ENCODE measurements at regions not wholly inside any gene's neighbourhood (a gene's known extent, or its start where the extent isn't known, plus 50 kb on each side); places are given as distances from the start of the nearest gene placed in this dataset.

GRCh38 chr3:176286476-176287085, 910.7 kb downstream of the TBL1XR1 start:
- no peak overlapping the region for H3K4me3 ChIP-seq (ENCODE audit: control insufficient read depth, low read depth, low read length)
- TF ChIP-seq CTCF (IDR thresholded peaks at IDR 0.05; ENCODE audit: control insufficient read depth, insufficient read depth, low read depth, low read length, missing control alignments) = no peak
- DNase-seq (ENCODE audit: low read depth) = no peak

GRCh38 chr3:176275538-176275937, 921.7 kb downstream of the TBL1XR1 start:
- no peak for DNase-seq (ENCODE audit: low read depth)
- TF ChIP-seq CTCF (IDR thresholded peaks at IDR 0.05; ENCODE audit: control insufficient read depth, insufficient read depth, low read depth, low read length, missing control alignments) = no peak
- no peak overlapping the region for H3K4me3 ChIP-seq (ENCODE audit: control insufficient read depth, low read depth, low read length)

GRCh38 chr3:176275113-176275512, 922.2 kb downstream of the TBL1XR1 start:
- no peak for DNase-seq (ENCODE audit: low read depth)
- H3K4me3 ChIP-seq (ENCODE audit: control insufficient read depth, low read depth, low read length) = no peak overlapping the region
- no peak for TF ChIP-seq CTCF (IDR thresholded peaks at IDR 0.05; ENCODE audit: control insufficient read depth, insufficient read depth, low read depth, low read length, missing control alignments)

DNA sequence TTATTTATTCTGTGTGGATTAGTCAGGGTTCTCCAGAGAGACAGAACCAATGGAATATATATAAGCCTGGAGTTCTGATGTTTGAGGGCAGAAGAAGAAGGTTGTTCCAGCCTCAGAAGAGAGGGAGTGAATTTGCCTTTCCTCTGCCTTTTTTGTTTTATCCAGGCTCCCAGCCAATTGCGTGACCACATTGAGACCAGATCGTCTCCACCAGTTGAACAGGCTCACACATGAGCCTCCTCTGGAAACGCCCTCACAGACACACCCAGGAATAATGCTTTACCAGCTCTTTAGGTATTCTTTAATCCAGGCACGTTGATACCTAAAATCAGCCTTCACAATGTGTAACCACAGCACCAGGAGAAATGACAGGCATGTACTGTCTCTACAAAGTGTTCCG, 923.1 kb downstream of the TBL1XR1 start:
- H3K4me3 ChIP-seq (ENCODE audit: control insufficient read depth, low read depth, low read length) = no peak overlapping the region
- no peak for DNase-seq (ENCODE audit: low read depth)
- no peak for TF ChIP-seq CTCF (IDR thresholded peaks at IDR 0.05; ENCODE audit: control insufficient read depth, insufficient read depth, low read depth, low read length, missing control alignments)

GRCh38 chr3:176262071-176262470, 935.2 kb downstream of the TBL1XR1 start:
- H3K4me3 ChIP-seq (ENCODE audit: control insufficient read depth, low read depth, low read length) = no peak overlapping the region
- DNase-seq (ENCODE audit: low read depth) = peak; percentile 71
- no peak for TF ChIP-seq CTCF (IDR thresholded peaks at IDR 0.05; ENCODE audit: control insufficient read depth, insufficient read depth, low read depth, low read length, missing control alignments)

- TF ChIP-seq CTCF (IDR thresholded peaks at IDR 0.05; ENCODE audit: control insufficient read depth, insufficient read depth, low read depth, low read length, missing control alignments) = no peak
- no peak for DNase-seq (ENCODE audit: low read depth)
- H3K4me3 ChIP-seq (ENCODE audit: control insufficient read depth, low read depth, low read length) = no peak overlapping the region
Measured at GRCh38 chr3:176247191-176247590, 950.1 kb downstream of the TBL1XR1 start.

DNA sequence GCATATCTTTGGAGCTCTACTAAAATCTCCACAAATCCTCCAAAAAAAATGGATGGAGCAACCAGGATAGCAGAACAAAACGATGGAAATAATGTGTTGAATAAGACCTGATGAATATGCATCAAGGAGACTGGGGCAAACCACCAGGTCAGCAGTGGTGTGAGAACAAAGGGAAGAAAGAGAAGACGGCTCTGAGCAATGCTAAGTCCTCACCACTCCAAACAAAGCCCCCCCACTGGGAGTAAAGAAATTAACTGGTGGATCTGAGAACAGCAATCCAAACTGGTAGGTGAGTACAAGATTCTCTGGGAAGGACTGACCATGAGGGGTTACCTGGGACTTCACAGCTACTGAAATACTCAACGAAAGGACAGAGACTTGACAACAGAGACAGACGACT, 977.3 kb downstream of the TBL1XR1 start:
- DNase-seq (ENCODE audit: low read depth) = no peak
- no peak for TF ChIP-seq CTCF (IDR thresholded peaks at IDR 0.05; ENCODE audit: control insufficient read depth, insufficient read depth, low read depth, low read length, missing control alignments)
- H3K4me3 ChIP-seq (ENCODE audit: control insufficient read depth, low read depth, low read length) = no peak overlapping the region

All from AG09309 (cell line).